VCaP (cell line): ENCODE measurements at regions not wholly inside any gene's neighbourhood (a gene's known extent, or its start where the extent isn't known, plus 50 kb on each side); places are given as distances from the start of the nearest gene placed in this dataset.

Experiments used
- H3K27ac ChIP-seq: fragments of 450-650 bp; 2 replicates; pipeline ENCODE4 v1.5.1; 2017
- CTCF ChIP-seq: fragments of 450-650 bp; conservative IDR thresholded peaks from 2 replicates; pipeline ENCODE4 v1.5.1; 2017; ENCODE audit warnings: mild to moderate bottlenecking, moderate library complexity

- no peak overlapping the region for H3K27ac ChIP-seq
- TF ChIP-seq CTCF, result no peak
These were observed 1495.5 kb upstream of the DDX18 start for GRCh38 chr2:116319001-116319400.

- no peak for TF ChIP-seq CTCF
- H3K27ac ChIP-seq, result no peak overlapping the region
These were observed 1494.6 kb upstream of the DDX18 start for GRCh38 chr2:116319935-116320334.

GRCh38 chr2:116329280-116329679, 1485.2 kb upstream of the DDX18 start:
- no peak for TF ChIP-seq CTCF
- no peak overlapping the region for H3K27ac ChIP-seq

GRCh38 chr2:116340690-116341089, 1473.8 kb upstream of the DDX18 start:
- H3K27ac ChIP-seq, result no peak overlapping the region
- no peak for TF ChIP-seq CTCF

- TF ChIP-seq CTCF, result no peak
- H3K27ac ChIP-seq, result no peak overlapping the region
These were observed 1448.3 kb upstream of the DDX18 start for GRCh38 chr2:116366212-116366611.

- H3K27ac ChIP-seq, result no peak overlapping the region
- no peak for TF ChIP-seq CTCF
These were observed 1435.7 kb upstream of the DDX18 start for GRCh38 chr2:116378786-116379185.

GRCh38 chr2:116411211-116411610, 1403.3 kb upstream of the DDX18 start:
- no peak overlapping the region for H3K27ac ChIP-seq
- TF ChIP-seq CTCF, result no peak

GRCh38 chr2:116413659-116414058, 1400.8 kb upstream of the DDX18 start:
- H3K27ac ChIP-seq, result no peak overlapping the region
- no peak for TF ChIP-seq CTCF
